AG04450 (cell line): ENCODE measurements at regions not wholly inside any gene's neighbourhood (a gene's known extent, or its start where the extent isn't known, plus 50 kb on each side); places are given as distances from the start of the nearest gene placed in this dataset.
A peak's percentile ranks its signal among the peaks of the same experiment; 100 is the strongest.

Experiments used
- CTCF ChIA-PET: fragments of 300-600, 350-600 bp; formaldehyde crosslinking; extraction: SDS; loops from one replicate; lab custom pipeline; 2022; ENCODE audit warnings: antibody characterized with exemption, inconsistent platforms; lab: Charles Lee
- POLR2A ChIA-PET: fragments of 350-600 bp; formaldehyde crosslinking; extraction: SDS; loops from one replicate; lab custom pipeline; 2021; ENCODE audit warnings: antibody characterized with exemption, inconsistent platforms; lab: Yijun Ruan, JAX
- DNase-seq: peaks from one replicate; pipeline ENCODE4 v3.0.0-alpha.2; 2011; ENCODE audit warnings: low read depth, low spot score
- H3K27ac ChIP-seq: one replicate; pipeline ENCODE4 v1.5.1; 2012; ENCODE audit warnings: low read depth, low read length, control low read depth
- H3K27me3 ChIP-seq: one replicate; pipeline ENCODE4 v1.6.0; 2012; ENCODE audit warnings: low read length; ENCODE audit not compliant: control insufficient read depth, insufficient read depth
- H3K4me3 ChIP-seq: 2 replicates; pipeline ENCODE4 v1.5.1; 2011; ENCODE audit warnings: mild to moderate bottlenecking, low read depth, low read length, control low read depth
- H3K9me3 ChIP-seq: 2 replicates; pipeline ENCODE4 v1.5.1; 2012; ENCODE audit warnings: low read length; ENCODE audit not compliant: control insufficient read depth, insufficient read depth
- TF ChIP-seq, protein P1 (sequence below): IDR thresholded peaks from 2 replicates; pipeline ENCODE4 v1.5.1; 2011; ENCODE audit warnings: low read depth, low read length, control low read depth, inconsistent platforms

DNA sequence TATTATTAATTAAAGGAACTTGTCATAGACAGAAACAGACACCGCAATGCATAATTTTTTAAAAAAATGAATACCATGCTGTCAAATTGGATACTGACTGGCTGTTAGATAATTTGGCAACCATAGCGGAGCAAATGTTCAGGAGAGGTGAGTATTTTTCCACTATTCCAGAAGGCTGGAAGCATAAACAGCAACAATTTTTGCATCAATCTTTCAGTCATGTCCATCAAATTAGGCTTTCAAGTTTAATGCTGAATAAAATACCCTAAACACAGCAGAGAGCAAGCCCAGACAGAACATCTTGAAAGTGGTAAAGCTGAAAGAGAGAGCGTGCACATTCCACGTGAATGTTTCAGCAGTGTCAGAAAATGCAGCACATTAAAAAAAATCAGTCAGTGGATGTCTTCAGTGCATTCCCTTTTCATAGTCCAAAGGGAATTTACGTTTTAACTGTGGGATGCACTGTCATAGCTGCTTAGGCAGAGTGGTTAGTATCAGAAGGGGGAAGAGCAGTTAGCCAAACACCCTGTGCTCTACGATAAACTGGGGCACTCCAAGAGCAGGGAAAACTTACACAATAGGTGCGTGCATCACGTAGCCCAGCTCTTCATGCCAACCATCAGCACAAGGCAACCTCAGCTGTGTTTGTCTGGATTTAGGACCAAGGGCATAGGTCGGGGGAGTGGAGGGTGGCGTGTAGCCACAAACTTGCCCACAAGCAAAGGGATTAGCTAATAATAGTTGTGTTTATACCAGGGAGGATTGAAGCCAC lies 116.2 kb upstream of the STMND1 start:
- DNase-seq: peak; percentile 69
- ChIA-PET CTCF (interaction anchor here (0.8 to 1.2 kb wide), 3 partner anchors 20 to 222 kb away, joined by 3 to 4 read pairs (median 3); no protein-coding TSS in a partner anchor), POLR2A (interaction anchor here (0.6 to 1.2 kb wide), 5 partner anchors 36 to 225 kb away, joined by 3 to 4 read pairs (median 3); partner anchors contain the start of gene ATXN1)
- H3K9me3 ChIP-seq: peaks cover 10% of the 10 kb centered on the region
- TF ChIP-seq, protein P1, sequence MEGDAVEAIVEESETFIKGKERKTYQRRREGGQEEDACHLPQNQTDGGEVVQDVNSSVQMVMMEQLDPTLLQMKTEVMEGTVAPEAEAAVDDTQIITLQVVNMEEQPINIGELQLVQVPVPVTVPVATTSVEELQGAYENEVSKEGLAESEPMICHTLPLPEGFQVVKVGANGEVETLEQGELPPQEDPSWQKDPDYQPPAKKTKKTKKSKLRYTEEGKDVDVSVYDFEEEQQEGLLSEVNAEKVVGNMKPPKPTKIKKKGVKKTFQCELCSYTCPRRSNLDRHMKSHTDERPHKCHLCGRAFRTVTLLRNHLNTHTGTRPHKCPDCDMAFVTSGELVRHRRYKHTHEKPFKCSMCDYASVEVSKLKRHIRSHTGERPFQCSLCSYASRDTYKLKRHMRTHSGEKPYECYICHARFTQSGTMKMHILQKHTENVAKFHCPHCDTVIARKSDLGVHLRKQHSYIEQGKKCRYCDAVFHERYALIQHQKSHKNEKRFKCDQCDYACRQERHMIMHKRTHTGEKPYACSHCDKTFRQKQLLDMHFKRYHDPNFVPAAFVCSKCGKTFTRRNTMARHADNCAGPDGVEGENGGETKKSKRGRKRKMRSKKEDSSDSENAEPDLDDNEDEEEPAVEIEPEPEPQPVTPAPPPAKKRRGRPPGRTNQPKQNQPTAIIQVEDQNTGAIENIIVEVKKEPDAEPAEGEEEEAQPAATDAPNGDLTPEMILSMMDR: no peak
- no peaks in the 10 kb centered on the region for H3K27me3 ChIP-seq
- H3K27ac ChIP-seq: peak overlapping the region; percentile 94
- H3K4me3 ChIP-seq: peak overlapping the region; percentile 44

DNA sequence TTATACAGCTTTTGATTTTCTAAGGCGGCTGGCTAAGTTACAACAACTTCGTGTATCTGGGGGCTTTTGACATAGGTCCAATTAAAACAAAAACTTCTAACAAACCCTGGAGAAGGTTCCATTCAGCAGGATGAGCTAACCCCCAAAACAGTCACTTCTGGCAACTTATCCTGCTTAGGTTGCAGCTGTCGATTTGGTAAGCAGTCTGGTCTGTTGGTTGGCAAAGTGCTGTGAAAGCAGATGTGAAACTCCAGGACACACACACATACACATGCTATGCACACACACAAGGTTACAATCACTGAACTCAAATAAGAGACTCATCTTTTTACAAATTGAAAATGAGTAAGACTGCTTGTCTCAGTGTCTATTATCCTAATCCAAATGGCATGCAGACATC lies 119.0 kb upstream of the STMND1 start:
- DNase-seq: peak; percentile 98
- ChIA-PET POLR2A (interaction anchor here (0.6 to 1.5 kb wide), 6 partner anchors 35 to 768 kb away, joined by 3 to 13 read pairs (median 4); no protein-coding TSS in a partner anchor), CTCF (interaction anchor here (0.9 to 3.2 kb wide), 2 partner anchors 18 to 219 kb away, joined by 4 to 14 read pairs; no protein-coding TSS in a partner anchor)
- H3K4me3 ChIP-seq: no peak overlapping the region
- TF ChIP-seq, protein P1: no peak
- H3K9me3 ChIP-seq: no peaks in the 10 kb centered on the region
- H3K27ac ChIP-seq: no peak overlapping the region
- H3K27me3 ChIP-seq: no peaks in the 10 kb centered on the region

DNA sequence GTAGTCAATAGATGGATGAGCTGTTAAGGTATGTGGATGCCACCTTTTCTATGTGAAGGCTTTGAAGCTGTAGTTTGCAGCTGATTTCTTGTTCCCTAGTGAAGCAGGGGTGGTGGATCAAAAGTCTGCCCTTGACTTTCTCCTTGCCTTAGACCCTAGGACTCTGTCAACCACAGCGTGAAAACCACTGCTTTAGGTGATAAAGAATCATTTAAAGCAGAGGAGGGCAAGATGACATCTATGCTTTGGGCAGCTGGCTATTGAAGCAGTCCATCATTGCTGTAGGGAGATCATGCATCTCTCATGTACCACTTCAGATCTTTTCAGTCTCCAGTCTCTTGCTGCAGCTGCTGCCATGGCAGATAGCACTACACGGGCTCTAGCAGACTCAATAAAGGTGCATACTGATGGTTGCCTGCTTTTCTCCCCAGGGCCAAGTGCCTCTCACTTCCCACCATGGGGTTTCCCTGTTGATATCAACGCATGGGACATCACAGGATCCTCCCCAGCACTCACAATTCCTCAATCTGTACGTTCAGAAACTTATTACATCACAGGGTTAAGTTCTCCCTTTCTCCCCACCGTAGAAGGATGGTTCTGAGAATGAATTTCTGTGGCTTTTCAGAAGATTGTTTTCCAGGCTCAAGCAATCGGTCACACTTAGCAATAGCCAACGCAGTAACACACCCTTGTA lies 122.0 kb upstream of the STMND1 start:
- H3K4me3 ChIP-seq: no peak overlapping the region
- ChIA-PET POLR2A (interaction anchor here (0.6 kb wide), 1 partner anchor 9 kb away, joined by 3 read pairs; no protein-coding TSS in a partner anchor), CTCF (interaction anchor here (0.5 to 2.5 kb wide), 3 partner anchors 15 to 216 kb away, joined by 3 to 11 read pairs (median 6); no protein-coding TSS in a partner anchor)
- TF ChIP-seq, protein P1: no peak
- no peak overlapping the region for H3K27ac ChIP-seq
- H3K9me3 ChIP-seq: no peaks in the 10 kb centered on the region
- H3K27me3 ChIP-seq: no peaks in the 10 kb centered on the region
- DNase-seq: no peak

DNA sequence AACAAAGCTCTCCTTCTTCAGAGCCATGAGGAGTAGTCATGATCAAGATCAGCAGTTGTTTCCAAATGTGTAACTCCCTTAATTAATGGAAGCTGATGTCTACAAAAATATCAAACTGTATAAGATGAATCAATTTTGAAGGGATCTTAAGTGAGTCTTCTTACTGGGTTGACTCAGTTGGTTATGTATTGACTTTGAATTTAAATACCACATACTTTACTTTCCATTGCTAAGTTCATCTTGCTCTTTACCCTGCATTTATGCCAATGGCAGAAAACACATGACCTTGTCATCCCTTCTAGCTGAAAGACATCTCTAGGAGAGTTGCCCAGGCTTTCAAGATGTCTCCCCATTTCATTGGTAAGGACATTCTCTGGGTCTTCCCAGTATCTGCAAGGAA lies 123.2 kb upstream of the STMND1 start:
- CTCF ChIA-PET: interaction anchor here (1.8 to 2.5 kb wide), 2 partner anchors 14 to 215 kb away, joined by 6 to 11 read pairs; no protein-coding TSS in a partner anchor
- no peak for DNase-seq
- H3K9me3 ChIP-seq: no peaks in the 10 kb centered on the region
- H3K27me3 ChIP-seq: no peaks in the 10 kb centered on the region
- H3K27ac ChIP-seq: no peak overlapping the region
- H3K4me3 ChIP-seq: no peak overlapping the region
- TF ChIP-seq, protein P1: no peak
- POLR2A ChIA-PET: no interaction called here
